AG04449 (cell line): ENCODE measurements at regions not wholly inside any gene's neighbourhood (a gene's known extent, or its start where the extent isn't known, plus 50 kb on each side); places are given as distances from the start of the nearest gene placed in this dataset.

Experiments used
- CTCF ChIA-PET: fragments of 350-600 bp; formaldehyde crosslinking; extraction: SDS; loops from one replicate; lab custom pipeline; 2021; ENCODE audit warnings: antibody characterized with exemption; lab: Yijun Ruan, JAX
- POLR2A ChIA-PET: fragments of 400-600, 350-600 bp; formaldehyde crosslinking; extraction: SDS; loops from one replicate; lab custom pipeline; 2020; ENCODE audit warnings: antibody characterized with exemption, inconsistent platforms; lab: Yijun Ruan, JAX
- DNase-seq: peaks from one replicate; pipeline ENCODE4 v3.0.0-alpha.2; 2010; ENCODE audit warnings: low read depth, low spot score
- H3K4me3 ChIP-seq: 2 replicates; pipeline ENCODE4 v1.5.1; 2011; ENCODE audit warnings: low read depth, mild to moderate bottlenecking, control low read depth, low read length
- TF ChIP-seq, protein P1 (sequence below): IDR thresholded peaks from one replicate; pipeline ENCODE4 v1.5.1; 2011; ENCODE audit warnings: mild to moderate bottlenecking, moderate library complexity, low read length, control low read depth, inconsistent platforms; ENCODE audit not compliant: insufficient read depth; ENCODE audit errors: missing control alignments

DNA sequence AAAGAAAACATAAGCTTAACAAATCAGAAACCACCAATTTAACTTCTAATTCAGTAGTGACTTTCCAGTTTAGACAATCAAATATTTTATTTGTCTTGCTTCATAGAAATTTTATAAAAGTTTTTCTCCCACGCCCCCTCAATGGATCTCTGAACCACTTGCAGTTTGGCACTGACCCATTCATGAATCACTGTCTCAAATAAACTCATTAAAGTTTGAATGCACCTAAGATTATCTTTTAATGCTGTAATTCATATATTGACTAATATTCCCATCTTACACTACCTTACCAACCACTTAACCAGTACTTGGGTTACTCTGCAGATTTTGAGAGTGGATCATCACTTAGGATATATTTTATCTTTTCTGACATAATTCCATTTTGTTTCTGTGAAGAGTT, 880.2 kb downstream of the OTOL1 start:
- TF ChIP-seq, protein P1, sequence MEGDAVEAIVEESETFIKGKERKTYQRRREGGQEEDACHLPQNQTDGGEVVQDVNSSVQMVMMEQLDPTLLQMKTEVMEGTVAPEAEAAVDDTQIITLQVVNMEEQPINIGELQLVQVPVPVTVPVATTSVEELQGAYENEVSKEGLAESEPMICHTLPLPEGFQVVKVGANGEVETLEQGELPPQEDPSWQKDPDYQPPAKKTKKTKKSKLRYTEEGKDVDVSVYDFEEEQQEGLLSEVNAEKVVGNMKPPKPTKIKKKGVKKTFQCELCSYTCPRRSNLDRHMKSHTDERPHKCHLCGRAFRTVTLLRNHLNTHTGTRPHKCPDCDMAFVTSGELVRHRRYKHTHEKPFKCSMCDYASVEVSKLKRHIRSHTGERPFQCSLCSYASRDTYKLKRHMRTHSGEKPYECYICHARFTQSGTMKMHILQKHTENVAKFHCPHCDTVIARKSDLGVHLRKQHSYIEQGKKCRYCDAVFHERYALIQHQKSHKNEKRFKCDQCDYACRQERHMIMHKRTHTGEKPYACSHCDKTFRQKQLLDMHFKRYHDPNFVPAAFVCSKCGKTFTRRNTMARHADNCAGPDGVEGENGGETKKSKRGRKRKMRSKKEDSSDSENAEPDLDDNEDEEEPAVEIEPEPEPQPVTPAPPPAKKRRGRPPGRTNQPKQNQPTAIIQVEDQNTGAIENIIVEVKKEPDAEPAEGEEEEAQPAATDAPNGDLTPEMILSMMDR: no peak
- ChIA-PET CTCF (interaction anchor here (1.0 to 1.3 kb wide), 2 partner anchors 12 to 13 kb away, joined by 3 read pairs; no protein-coding TSS in a partner anchor), POLR2A (no interaction called here)
- DNase-seq: no peak
- no peak overlapping the region for H3K4me3 ChIP-seq

DNA sequence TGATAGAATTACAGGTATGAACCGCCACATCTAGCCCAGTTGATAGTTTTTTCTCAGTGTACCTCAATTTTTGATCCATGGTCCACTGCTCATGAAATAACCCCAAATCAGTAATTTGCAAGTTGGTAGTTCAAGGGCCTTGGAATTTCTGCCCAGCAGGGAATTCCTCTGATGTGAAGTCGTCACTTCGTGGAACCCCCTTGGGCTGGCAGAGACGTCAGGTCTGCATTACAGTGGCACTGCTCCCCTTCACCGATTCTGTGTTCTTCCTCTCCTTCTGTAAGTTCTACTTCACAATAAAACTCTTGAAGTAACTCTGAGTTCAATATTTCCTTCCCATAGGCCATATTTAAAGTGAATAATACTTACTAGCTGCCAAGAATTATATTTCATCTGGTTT, 881.0 kb downstream of the OTOL1 start:
- POLR2A ChIA-PET: no interaction called here
- TF ChIP-seq, protein P1: no peak
- no peak overlapping the region for H3K4me3 ChIP-seq
- DNase-seq: no peak
- CTCF ChIA-PET: interaction anchor here (1.3 kb wide), 1 partner anchor 14 kb away, joined by 3 read pairs; no protein-coding TSS in a partner anchor

DNA sequence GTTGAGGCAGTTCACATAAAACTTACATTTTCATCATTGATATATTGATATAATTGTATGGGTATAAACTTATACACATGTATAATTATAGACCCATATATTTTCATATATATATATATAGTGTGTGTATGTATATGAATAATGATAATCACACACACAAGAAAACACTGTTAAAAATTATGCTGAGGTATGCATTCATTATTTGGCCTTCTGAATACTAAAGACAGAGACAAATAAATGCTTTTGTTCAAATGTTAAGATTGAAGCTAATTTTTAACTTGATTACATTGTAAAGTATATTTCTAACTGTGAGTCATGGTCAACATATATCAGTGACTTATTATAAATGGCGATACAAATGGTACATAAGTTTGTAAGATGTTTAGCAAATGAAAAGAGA, 888.8 kb downstream of the OTOL1 start:
- no peak for DNase-seq
- CTCF ChIA-PET: no interaction called here
- TF ChIP-seq, protein P1: no peak
- no peak overlapping the region for H3K4me3 ChIP-seq
- POLR2A ChIA-PET: no interaction called here

DNA sequence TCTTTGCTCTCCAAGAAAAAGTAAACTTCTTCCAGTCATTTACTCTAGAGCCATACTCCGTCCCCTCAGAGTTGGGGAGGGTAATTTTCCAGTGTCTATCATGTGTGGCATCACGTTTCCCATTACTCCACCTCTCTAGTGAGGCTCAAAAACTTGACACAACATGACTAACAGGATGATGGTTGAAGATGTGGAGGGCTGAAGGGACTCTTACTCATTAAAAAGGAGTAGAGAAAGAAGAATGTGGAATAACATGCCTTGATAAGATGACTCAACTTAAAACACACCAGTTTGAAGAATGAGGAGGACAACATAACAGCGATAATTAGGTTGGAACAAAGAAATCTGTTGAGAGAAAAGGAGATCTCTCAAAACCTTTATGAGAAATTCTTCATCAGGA, 894.3 kb downstream of the OTOL1 start:
- DNase-seq: peak; percentile 56
- POLR2A ChIA-PET: no interaction called here
- H3K4me3 ChIP-seq: no peak overlapping the region
- CTCF ChIA-PET: no interaction called here
- TF ChIP-seq, protein P1: no peak

DNA sequence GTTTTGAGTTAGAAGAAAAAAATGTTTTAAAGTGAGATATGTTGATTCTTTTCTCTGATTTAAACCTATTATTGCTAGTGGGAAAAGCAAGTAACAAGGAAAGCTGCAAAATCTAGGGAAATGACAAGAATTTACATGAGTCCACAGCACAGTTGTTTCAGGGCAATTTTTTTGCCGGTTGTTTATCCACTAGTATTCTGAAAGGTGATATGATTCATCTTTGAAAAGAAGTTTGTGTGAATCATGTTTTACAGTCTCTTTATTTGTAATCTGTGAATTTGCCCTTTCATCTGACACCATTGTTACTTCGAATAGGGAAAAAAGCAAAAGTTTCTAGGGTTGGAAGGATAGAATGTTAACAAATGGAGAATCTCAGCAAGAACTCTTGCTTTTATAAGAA, 894.7 kb downstream of the OTOL1 start:
- TF ChIP-seq, protein P1: no peak
- ChIA-PET CTCF (no interaction called here), POLR2A (no interaction called here)
- DNase-seq: peak; percentile 4
- no peak overlapping the region for H3K4me3 ChIP-seq

DNA sequence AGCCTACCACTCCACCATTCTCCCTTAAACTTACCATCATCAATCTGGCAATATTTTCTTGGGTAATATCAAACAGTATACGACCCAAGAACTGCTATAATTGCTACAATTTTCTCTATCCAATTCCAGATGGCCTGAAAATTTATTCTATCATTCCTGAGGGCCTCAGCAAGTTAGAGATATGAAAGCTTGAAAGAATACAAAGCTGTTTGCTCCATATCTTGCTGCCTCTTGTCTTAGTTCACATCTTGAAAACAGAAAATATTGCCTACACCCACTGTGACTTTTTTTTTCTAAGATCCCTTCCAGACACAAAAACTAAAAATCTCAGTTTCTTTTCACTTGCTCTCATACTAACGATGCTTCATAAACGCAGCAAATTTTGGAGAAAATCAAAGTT, 898.9 kb downstream of the OTOL1 start:
- no peak for DNase-seq
- H3K4me3 ChIP-seq: no peak overlapping the region
- ChIA-PET CTCF (no interaction called here), POLR2A (no interaction called here)
- TF ChIP-seq, protein P1: no peak
